ENCODE measurements at regions not wholly inside any gene's neighbourhood (a gene's known extent, or its start where the extent isn't known, plus 50 kb on each side); places are given as distances from the start of the nearest gene placed in this dataset.
"Not testable (repeated sequence)": the region's sequence is repeated elsewhere in the genome, so short reads cannot be mapped to it uniquely, and the experiment has no call there.

DNA sequence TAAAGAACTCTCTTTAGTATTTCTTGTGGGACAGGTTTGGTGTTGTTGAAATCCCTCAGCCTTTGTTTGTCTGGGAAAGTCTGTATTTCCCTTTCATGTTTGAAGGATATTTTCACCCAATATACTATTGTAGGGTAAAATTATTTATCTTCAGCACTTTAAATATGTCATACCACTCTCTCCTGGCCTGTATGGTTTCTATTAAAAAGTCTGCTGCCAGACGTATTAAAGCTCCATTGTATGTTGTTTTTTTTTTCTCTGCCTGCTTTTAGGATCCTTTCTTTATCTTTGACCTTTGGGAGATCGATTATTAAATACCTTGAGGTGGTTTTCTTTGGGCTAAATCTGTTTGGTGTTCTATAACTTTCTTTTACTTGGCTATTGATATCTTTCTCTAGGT is 119.0 kb upstream of the TBC1D5 start:
- ChIA-PET POLR2A (no interaction called here), CTCF (no interaction called here)

DNA sequence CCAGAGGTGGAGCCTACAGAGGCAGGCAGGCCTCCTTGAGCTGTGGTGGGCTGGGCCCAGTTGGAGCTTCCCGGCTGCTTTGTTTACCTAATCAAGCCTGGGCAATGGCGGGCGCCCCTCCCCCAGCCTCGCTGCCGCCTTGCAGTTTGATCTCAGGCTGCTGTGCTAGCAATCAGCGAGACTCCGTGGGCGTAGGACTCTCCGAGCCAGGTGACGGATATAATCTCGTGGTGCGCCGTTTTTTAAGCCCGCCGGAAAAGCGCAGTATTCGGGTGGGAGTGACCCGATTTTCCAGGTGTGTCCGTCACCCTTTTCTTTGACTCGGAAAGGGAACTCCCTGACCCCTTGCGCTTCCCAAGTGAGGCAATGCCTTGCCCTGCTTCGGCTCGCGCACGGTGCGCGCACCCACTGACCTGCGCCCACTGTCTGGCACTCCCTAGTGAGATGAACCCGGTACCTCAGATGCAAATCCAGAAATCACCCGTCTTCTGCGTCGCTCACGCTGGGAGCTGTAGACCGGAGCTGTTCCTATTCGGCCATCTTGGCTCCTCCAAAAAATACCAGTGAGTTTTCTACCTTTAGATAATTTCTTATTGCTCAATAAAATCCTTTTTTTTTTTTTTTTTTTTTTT is 118.5 kb upstream of the TBC1D5 start:
- CTCF ChIA-PET; POLR2A ChIA-PET; DNase-seq (ENCODE audit: extremely low spot score): not testable (repeated sequence)
- TF ChIP-seq L3MBTL2 (conservative IDR thresholded peaks at IDR 0.05): 0 out of 2 replicates have a peak, but pooled peaks have one; percentile 29

More for the DNA sequence above, 119.0 kb upstream of the TBC1D5 start:
- DNase-seq (ENCODE audit: extremely low spot score): no peak
- TF ChIP-seq ZNF384 (IDR thresholded peaks at IDR 0.05): no peak
- TF ChIP-seq, protein P1, sequence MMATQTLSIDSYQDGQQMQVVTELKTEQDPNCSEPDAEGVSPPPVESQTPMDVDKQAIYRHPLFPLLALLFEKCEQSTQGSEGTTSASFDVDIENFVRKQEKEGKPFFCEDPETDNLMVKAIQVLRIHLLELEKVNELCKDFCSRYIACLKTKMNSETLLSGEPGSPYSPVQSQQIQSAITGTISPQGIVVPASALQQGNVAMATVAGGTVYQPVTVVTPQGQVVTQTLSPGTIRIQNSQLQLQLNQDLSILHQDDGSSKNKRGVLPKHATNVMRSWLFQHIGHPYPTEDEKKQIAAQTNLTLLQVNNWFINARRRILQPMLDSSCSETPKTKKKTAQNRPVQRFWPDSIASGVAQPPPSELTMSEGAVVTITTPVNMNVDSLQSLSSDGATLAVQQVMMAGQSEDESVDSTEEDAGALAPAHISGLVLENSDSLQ (IDR thresholded peaks at IDR 0.05): no peak

DNA sequence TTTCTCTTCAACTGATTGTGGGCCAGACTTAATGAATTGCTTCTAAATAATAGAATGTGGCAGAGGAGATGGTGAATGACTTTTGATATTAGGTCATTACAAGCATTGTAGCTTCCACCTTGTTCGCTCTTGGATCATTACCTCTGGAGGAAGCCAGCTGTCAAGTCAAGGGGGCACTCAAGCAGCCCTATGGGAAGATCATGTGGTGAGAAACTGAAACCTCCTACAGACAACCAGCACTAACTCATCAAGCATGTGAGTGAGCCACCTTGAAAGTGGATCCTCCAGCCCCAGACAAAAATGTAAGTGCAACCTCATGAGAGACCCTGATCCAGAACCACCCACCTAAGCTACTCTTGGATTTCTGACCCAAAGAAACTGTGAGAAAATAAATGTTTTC is 109.8 kb upstream of the TBC1D5 start:
- no peak for DNase-seq (ENCODE audit: extremely low spot score)
- ChIA-PET POLR2A (no interaction called here), CTCF (interaction anchor here (0.6 kb wide), 1 partner anchor 11 kb away, joined by 3 read pairs; no protein-coding TSS in a partner anchor)
- TF ChIP-seq HDGF (IDR thresholded peaks at IDR 0.05; ENCODE audit: borderline replicate concordance) (no peak), FOXM1 (IDR thresholded peaks at IDR 0.05; ENCODE audit: borderline replicate concordance) (no peak), NFRKB (IDR thresholded peaks at IDR 0.05) (no peak), LEF1 (IDR thresholded peaks at IDR 0.05; ENCODE audit: borderline replicate concordance) (no peak), FOXK2 (IDR thresholded peaks at IDR 0.05) (no peak), SP1 (IDR thresholded peaks at IDR 0.05) (no peak), TARDBP (IDR thresholded peaks at IDR 0.05) (no peak), CTBP1 (IDR thresholded peaks at IDR 0.05; ENCODE audit: borderline replicate concordance) (no peak), FOXA1 (IDR thresholded peaks at IDR 0.05) (no peak), ELF4 (IDR thresholded peaks at IDR 0.05) (no peak), BHLHE40 (IDR thresholded peaks at IDR 0.05; ENCODE audit: borderline replicate concordance) (no peak), ARNT (IDR thresholded peaks at IDR 0.05) (no peak), ZNF384 (IDR thresholded peaks at IDR 0.05) (no peak), SUZ12 (IDR thresholded peaks at IDR 0.05) (no peak)
- TF ChIP-seq, protein P1 (IDR thresholded peaks at IDR 0.05): no peak

DNA sequence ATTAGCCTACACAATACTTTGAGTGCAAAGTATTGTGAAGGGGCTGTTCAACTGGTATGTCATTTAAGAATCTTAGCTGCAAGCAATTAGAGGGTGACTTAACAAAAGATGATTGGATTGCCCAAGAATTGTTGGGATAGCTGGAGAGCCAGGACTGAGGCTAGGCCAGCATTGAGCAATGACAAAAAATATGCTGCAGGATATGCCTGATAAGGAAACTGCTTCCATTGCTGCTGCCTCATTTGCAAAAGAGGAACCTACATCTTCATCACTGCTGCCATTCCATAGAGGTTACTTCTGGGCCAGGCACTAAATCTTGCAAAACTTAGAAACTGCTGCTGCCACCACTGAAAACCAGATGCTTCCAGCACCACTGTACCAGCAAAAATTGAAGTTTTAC is 108.0 kb upstream of the TBC1D5 start:
- DNase-seq (ENCODE audit: extremely low spot score): no peak
- POLR2A ChIA-PET: no interaction called here
- TF ChIP-seq TARDBP (IDR thresholded peaks at IDR 0.05) (no peak), ARNT (IDR thresholded peaks at IDR 0.05) (no peak), SUZ12 (IDR thresholded peaks at IDR 0.05) (no peak), FOXK2 (IDR thresholded peaks at IDR 0.05) (no peak), HDGF (IDR thresholded peaks at IDR 0.05; ENCODE audit: borderline replicate concordance) (no peak)
- CTCF ChIA-PET: no interaction called here

DNA sequence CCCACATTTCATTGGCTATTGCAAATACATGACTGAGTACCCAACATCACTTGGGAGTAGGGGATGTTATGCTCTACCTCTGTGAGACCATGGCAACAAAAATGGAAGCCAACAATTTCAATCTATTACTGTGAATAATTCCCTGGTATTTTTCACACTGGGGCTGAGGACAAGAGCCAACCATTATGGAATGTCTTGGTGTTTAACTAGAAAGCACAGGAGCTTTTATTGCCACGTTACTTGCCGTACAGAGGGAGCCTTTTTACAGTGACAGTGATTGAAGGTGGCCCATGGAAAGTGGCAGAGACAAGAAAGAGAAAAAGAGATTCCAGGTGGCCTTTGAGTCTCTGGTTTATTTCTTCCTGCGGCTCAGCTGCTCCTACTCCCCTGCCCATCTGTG is 105.7 kb upstream of the TBC1D5 start:
- CTCF ChIA-PET: no interaction called here
- TF ChIP-seq NFRKB (IDR thresholded peaks at IDR 0.05) (no peak), L3MBTL2 (conservative IDR thresholded peaks at IDR 0.05) (no peak), CTBP1 (IDR thresholded peaks at IDR 0.05; ENCODE audit: borderline replicate concordance) (no peak), ZNF384 (IDR thresholded peaks at IDR 0.05) (no peak), BHLHE40 (IDR thresholded peaks at IDR 0.05; ENCODE audit: borderline replicate concordance) (no peak)
- TF ChIP-seq, protein P1 (IDR thresholded peaks at IDR 0.05): no peak
- DNase-seq (ENCODE audit: extremely low spot score): no peak
- POLR2A ChIA-PET: no interaction called here

DNA sequence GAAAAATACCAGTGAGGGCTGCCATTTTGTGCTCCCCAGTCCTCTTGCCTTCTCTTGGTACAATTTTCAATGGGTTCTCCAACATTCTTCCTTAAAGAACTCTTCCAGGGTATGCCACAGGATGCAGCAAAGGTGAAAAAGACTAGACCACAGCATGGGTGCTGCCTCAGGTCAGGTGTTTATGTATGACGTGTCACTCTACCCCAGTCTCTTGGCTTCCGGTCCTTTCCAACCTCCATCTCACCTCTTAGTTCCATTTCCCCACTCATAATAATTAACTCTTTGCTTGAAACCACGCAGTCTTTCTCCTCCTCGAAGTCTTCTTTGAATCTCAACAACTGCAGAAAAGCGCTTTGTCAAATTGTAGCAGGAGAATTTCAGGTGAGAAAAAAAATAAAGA is 104.7 kb upstream of the TBC1D5 start:
- ChIA-PET POLR2A (no interaction called here), CTCF (no interaction called here)
- TF ChIP-seq BHLHE40 (IDR thresholded peaks at IDR 0.05; ENCODE audit: borderline replicate concordance) (no peak), NFRKB (IDR thresholded peaks at IDR 0.05) (no peak), LEF1 (IDR thresholded peaks at IDR 0.05; ENCODE audit: borderline replicate concordance) (no peak), L3MBTL2 (conservative IDR thresholded peaks at IDR 0.05) (no peak), ELF4 (IDR thresholded peaks at IDR 0.05) (no peak), ZNF384 (IDR thresholded peaks at IDR 0.05) (no peak), HDGF (IDR thresholded peaks at IDR 0.05; ENCODE audit: borderline replicate concordance) (no peak), FOXM1 (IDR thresholded peaks at IDR 0.05; ENCODE audit: borderline replicate concordance) (no peak), TARDBP (IDR thresholded peaks at IDR 0.05) (no peak), ARNT (IDR thresholded peaks at IDR 0.05) (no peak)
- no peak for DNase-seq (ENCODE audit: extremely low spot score)

DNA sequence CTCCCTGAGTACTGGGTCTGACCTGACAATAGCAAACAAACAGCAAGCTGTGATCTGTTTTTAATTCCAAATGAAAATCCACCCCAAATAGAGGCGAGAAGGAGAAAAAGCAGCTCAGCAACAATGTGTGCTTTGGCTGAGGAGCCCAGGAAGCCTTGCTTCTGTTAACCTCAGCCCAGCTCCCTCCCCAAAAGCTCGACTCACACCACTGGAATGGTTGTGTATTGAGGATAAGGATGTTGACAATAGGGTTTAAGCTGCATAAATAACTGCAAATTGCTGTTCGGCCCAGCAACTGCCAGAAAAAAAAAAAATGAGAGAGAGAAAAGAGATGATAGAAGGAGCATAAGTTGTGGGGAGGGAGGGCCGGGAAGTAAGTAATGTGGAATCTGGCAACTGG is 104.0 kb upstream of the TBC1D5 start:
- no peak for DNase-seq (ENCODE audit: extremely low spot score)
- POLR2A ChIA-PET: no interaction called here
- TF ChIP-seq FOXM1 (IDR thresholded peaks at IDR 0.05; ENCODE audit: borderline replicate concordance) (no peak), ZNF384 (IDR thresholded peaks at IDR 0.05) (no peak), HDGF (IDR thresholded peaks at IDR 0.05; ENCODE audit: borderline replicate concordance) (no peak), SUZ12 (IDR thresholded peaks at IDR 0.05) (no peak), NFRKB (IDR thresholded peaks at IDR 0.05) (no peak), SP1 (IDR thresholded peaks at IDR 0.05) (no peak), L3MBTL2 (conservative IDR thresholded peaks at IDR 0.05) (no peak), ARNT (IDR thresholded peaks at IDR 0.05) (no peak), BHLHE40 (IDR thresholded peaks at IDR 0.05; ENCODE audit: borderline replicate concordance) (no peak), FOXK2 (IDR thresholded peaks at IDR 0.05) (no peak), ELF4 (IDR thresholded peaks at IDR 0.05) (no peak), LEF1 (IDR thresholded peaks at IDR 0.05; ENCODE audit: borderline replicate concordance) (no peak), FOXA1 (IDR thresholded peaks at IDR 0.05) (no peak), CTBP1 (IDR thresholded peaks at IDR 0.05; ENCODE audit: borderline replicate concordance) (no peak), TARDBP (IDR thresholded peaks at IDR 0.05) (no peak)
- TF ChIP-seq, protein P1 (IDR thresholded peaks at IDR 0.05): no peak
- CTCF ChIA-PET: no interaction called here

Measured in HEK293T (cell line).